GM12864 (cell line): ENCODE measurements at regions not wholly inside any gene's neighbourhood (a gene's known extent, or its start where the extent isn't known, plus 50 kb on each side); places are given as distances from the start of the nearest gene placed in this dataset.
"Not testable (repeated sequence)": the region's sequence is repeated elsewhere in the genome, so short reads cannot be mapped to it uniquely, and the experiment has no call there.

Experiments
- DNase-seq: peaks from one replicate; pipeline ENCODE4 v3.0.0-alpha.2; 2011; ENCODE audit warnings: low read depth
- H3K4me3 ChIP-seq: 2 replicates; pipeline ENCODE4 v1.5.1; 2011; ENCODE audit warnings: mild to moderate bottlenecking, low read depth, low read length, control low read depth
- CTCF ChIP-seq: IDR thresholded peaks from 2 replicates; pipeline ENCODE4 v1.5.1; 2011; ENCODE audit warnings: low read depth, mild to moderate bottlenecking, moderate library complexity, low read length, control low read depth, inconsistent platforms; ENCODE audit errors: missing control alignments

DNA sequence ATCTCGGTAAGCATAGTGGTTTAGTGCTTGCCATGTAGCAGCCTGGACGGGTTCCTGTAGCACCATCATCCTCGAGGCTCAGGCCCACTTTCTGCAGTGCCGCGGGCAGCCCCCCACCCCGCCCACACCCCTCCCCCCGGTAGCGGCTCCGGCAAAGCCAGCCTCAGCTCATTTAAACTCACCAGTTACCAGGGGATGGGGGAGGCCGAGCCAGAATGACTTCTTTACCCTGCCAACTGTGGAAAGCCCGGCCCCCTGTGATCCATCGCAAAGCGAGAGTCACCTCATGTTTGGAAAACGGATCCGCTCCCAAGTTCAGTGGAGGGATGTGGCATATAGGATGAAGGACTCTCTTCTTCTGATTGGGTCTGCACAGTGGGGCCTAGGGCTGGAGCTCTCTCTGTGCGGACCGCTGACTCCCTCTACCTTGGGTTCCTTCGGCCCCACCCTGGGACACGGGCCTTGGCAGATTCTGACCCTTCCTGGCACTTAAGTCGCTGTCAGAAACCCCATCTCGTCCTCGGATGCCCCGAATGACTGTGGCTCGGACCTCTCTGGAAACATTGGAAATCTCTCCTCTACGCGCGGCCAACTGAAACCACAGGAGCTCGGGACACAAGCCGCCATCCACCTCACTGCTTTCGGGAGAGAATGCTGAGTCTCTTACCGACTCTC is 337.8 kb upstream of the DEFB115 start:
- TF ChIP-seq CTCF: no peak
- no peak overlapping the region for H3K4me3 ChIP-seq
- no peak for DNase-seq

DNA sequence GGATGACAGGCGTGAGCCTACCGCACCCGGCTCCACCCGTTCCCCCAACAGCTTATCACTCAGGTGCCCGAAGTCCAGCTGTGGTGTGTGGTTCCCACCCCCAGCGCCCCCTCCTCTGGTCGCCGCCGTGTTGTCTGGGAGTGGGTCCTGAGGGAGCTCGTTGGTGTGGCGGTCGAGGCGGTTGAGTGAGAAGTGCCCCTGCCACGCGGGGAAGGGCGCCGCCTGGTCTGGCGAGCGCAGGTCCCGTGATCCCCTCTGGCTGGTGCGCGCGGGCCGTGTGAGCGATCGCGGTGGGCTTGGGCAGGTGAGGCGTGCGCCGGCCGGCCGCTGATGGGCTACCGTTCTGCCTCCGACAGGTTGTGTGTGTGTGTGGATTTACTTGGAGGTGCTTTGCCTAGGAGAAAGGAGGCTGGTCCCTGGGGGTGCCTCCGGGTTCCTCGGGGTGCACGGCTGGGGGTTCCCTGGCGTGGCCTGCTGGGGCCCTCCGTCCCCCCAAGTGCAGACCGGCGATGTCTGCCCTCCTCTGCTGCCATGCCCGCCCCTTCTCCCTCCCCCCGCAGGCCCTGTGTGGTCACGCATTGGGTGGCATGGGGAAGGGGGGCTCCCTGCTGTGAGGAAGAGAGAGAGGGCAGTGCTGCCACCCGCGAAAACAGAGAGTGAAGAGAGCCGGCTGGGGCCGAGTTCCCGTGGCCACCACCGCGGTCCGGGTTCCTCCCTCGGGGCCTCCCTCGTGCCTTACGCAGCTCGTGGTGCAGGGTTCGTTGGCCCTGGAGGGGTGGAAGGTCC is 336.0 kb upstream of the DEFB115 start:
- no peak for TF ChIP-seq CTCF
- no peak overlapping the region for H3K4me3 ChIP-seq
- no peak for DNase-seq

DNA sequence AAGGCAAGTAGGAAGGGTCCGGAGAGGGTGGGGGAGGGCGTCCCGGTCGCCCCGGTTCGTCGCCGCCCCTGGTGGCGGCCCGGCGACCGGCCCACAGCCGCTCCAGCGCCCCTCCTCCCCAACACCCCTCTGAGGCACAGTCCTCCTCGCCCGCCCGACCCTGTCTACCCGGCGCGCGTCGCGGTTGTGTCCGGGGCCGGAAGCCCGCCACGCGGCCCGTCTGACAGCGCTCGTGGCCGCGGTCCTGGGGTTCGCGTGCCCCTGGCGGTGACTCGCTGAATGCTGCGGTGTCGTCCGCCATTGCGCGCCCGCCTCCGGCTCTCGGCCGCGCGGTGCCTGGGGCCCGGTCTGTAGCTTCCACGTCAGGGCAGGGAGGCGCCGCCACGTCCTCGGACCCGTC is 335.3 kb upstream of the DEFB115 start:
- H3K4me3 ChIP-seq: no peak overlapping the region
- no peak for TF ChIP-seq CTCF
- no peak for DNase-seq

DNA sequence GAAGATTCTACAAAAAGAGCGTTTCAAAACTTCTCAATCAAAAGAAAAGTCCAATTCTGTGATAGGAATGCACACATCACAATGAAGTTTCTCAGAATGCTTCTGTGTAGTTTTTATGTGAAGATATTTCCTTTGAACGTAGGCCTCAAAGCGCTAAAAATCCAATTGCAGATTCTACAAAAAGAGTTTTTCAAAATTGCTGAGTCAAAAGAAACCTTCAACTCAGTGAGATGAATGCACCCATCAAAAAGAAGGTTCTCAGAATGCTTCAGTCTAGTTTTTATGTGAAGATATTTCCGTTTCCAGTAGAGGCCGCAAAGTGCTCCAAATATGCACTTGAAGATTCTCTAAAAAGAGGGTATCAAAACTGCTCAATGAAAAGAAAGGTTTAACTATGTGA is 319.7 kb upstream of the DEFB115 start:
- H3K4me3 ChIP-seq: no peak overlapping the region
- no peak for TF ChIP-seq CTCF
- DNase-seq: no peak

- no peak for DNase-seq
- TF ChIP-seq CTCF: no peak
- H3K4me3 ChIP-seq: no peak overlapping the region
Observed at GRCh38 chr20:30949761-30950160, 307.7 kb upstream of the DEFB115 start.

- not testable (repeated sequence) for H3K4me3 ChIP-seq, DNase-seq
Observed at GRCh38 chr20:30951088-30951487, 306.4 kb upstream of the DEFB115 start.

GRCh38 chr20:30956649-30957048 is 300.8 kb upstream of the DEFB115 start:
- not testable (repeated sequence) for H3K4me3 ChIP-seq, DNase-seq

DNA sequence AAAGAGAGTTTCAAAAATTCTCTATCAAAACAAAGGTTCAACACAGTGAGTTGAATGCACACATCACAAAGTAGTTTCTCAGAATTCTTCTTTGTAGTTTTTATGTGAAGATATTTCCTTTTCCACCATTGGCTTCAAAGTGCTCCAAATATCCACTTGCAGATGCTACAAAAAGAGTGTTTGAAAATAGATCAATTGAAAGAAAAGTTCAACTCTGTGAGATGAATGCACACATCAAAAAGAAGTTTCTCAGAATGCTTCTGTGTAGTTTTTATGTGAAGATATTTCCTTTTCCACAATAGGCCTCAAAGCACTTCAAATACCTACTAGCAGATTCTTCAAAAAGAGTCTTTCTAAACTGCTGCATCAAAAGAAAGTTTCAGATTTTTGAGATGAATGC is 298.3 kb upstream of the DEFB115 start:
- DNase-seq: not testable (repeated sequence)

More for the DNA sequence above, 298.3 kb upstream of the DEFB115 start:
- H3K4me3 ChIP-seq: not testable (repeated sequence)
